ENCODE measurements at regions not wholly inside any gene's neighbourhood (a gene's known extent, or its start where the extent isn't known, plus 50 kb on each side); places are given as distances from the start of the nearest gene placed in this dataset.

DNA sequence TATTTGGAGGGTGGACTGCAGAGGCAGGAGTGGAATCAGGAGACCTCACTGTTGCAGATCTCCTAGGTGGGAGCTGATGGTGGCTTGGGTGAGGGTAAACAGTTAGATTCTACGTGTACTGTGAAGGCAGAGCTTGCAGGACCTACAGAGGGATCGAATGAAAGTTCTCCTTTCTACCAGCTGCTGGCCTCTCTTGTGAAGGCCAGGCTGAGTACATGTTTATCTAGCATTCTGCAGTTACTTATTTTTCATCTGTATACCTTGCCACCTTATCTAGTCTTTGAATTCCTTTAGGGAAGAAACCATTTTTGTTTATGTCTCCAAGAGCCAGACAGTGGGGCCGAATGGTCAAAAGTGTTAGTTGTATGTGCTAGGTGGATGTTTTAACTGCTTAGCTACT, 57.6 kb downstream of the PTTG1 start:
- H3K36me3 ChIP-seq = no peaks in the 10 kb centered on the region
- intact Hi-C loops (cut with DNase I) = no loop called here
- ATAC-seq = no peak
- H3K4me1 ChIP-seq = peaks cover 0 to 2% of the 10 kb centered on the region in 2 donors
- no peaks in the 10 kb centered on the region for H3K27me3 ChIP-seq
- TF ChIP-seq, protein P1, sequence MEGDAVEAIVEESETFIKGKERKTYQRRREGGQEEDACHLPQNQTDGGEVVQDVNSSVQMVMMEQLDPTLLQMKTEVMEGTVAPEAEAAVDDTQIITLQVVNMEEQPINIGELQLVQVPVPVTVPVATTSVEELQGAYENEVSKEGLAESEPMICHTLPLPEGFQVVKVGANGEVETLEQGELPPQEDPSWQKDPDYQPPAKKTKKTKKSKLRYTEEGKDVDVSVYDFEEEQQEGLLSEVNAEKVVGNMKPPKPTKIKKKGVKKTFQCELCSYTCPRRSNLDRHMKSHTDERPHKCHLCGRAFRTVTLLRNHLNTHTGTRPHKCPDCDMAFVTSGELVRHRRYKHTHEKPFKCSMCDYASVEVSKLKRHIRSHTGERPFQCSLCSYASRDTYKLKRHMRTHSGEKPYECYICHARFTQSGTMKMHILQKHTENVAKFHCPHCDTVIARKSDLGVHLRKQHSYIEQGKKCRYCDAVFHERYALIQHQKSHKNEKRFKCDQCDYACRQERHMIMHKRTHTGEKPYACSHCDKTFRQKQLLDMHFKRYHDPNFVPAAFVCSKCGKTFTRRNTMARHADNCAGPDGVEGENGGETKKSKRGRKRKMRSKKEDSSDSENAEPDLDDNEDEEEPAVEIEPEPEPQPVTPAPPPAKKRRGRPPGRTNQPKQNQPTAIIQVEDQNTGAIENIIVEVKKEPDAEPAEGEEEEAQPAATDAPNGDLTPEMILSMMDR (IDR thresholded peaks at IDR 0.05) = no peak
- H3K4me3 ChIP-seq = no peak overlapping the region
- H3K27ac ChIP-seq = no peak overlapping the region
- DNase-seq = no peak
- H3K9me3 ChIP-seq = no peaks in the 10 kb centered on the region

DNA sequence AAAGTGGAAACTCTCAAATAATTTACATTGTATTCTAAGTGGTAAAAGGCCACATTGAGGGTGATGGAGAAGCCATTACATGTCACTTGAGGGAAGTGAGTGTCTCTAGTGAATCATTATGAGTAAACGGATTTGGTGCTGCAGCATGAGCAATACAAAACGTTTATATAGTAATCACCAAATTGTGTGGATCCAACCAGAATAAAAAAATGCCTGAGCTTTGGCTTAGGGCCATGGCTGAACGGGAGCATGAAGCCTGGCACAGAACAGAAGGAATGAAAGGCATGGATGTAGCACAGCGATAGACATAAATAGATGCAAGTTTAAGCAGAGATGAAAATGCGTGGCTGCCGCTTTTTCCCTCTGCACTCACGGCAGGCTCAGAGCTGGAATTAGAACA, 58.3 kb downstream of the PTTG1 start:
- H3K4me3 ChIP-seq = no peak overlapping the region
- DNase-seq (no peak), ATAC-seq (no peak)
- TF ChIP-seq, protein P1 (IDR thresholded peaks at IDR 0.05) = no peak
- intact Hi-C loops (cut with DNase I) = no loop called here
- H3K36me3 ChIP-seq = no peaks in the 10 kb centered on the region
- peaks cover 0 to 2% of the 10 kb centered on the region in 2 donors for H3K4me1 ChIP-seq
- no peak overlapping the region for H3K27ac ChIP-seq
- no peaks in the 10 kb centered on the region for H3K9me3 ChIP-seq
- H3K27me3 ChIP-seq = no peaks in the 10 kb centered on the region

DNA sequence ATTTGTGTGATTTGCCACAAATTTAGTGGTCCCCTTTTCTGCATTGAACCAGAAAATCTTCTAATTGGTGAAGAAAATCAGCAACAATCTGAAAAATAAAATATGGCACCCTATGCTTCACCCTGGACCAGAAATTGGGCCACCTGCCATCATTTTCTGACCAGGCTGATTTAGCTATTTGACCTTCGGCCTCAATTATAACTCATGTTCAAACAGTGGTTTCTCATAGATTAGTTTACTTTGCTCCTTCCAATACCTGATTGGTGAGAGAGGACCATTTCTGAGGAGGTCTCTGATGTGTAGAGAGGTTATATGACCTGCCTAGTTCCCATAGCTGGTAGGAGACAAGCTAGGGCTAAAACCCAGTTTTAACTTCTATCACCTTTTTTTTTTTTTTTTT, 59.0 kb downstream of the PTTG1 start:
- Histone ChIP-seq H3K9me3 (no peaks in the 10 kb centered on the region), H3K27me3 (no peaks in the 10 kb centered on the region), H3K36me3 (no peaks in the 10 kb centered on the region), H3K4me3 (no peak overlapping the region), H3K27ac (no peak overlapping the region), H3K4me1 (peaks cover 0 to 2% of the 10 kb centered on the region in 2 donors)
- TF ChIP-seq, protein P1 (IDR thresholded peaks at IDR 0.05) = no peak
- intact Hi-C loops (cut with DNase I) = no loop called here
- DNase-seq (no peak), ATAC-seq (no peak)

DNA sequence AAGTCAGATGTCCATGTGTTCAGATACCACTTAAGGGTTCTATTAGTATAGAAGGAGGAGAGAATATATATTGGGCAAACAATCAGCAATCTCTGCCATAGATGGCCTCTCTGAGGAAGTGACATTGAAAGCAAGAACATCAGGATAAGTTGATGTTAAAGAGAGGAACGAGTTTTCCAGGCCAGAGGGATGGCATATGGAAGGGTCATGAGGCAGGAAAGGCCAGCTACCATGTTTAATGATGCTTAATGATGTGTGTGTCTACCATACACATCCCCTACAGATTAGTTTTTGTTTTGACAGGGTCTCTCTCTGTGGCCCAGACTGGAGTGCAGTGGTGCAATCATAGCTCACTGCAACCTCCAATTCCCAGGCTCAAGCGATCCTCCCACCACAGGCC, 63.0 kb downstream of the PTTG1 start:
- H3K36me3 ChIP-seq = no peaks in the 10 kb centered on the region
- no peaks in the 10 kb centered on the region for H3K27me3 ChIP-seq
- no peaks in the 10 kb centered on the region for H3K9me3 ChIP-seq
- DNase-seq (no peak), ATAC-seq (no peak)
- H3K27ac ChIP-seq = no peak overlapping the region
- intact Hi-C loops (cut with DNase I) = no loop called here
- TF ChIP-seq, protein P1 (IDR thresholded peaks at IDR 0.05) = no peak
- peaks cover 0 to 2% of the 10 kb centered on the region in 2 donors for H3K4me1 ChIP-seq
- H3K4me3 ChIP-seq = no peak overlapping the region

DNA sequence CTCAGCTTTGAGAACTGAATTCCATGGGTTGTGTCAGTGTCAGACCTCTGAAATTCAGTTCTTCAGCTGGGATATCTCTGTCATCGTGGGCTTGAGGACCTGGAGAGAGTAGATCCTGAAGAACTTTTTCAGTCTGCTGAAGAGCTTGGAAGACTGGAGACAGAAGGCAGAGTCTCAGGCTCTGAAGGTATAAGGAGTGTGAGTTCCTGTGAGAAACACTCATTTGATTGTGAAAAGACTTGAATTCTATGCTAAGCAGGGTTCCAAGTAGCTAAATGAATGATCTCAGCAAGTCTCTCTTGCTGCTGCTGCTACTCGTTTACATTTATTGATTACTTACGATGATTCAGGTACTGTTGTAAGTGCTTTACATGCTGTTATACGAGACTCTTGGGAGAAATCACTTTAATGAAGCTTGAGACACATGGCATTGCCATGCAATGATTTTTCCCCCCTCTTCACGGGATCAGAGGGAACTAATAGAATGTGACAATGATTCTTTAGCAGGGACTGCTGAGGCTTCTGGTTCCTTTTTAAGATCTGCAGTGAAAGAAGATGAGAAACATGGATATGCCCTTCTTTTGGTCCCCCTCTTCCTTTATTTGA, 63.8 kb downstream of the PTTG1 start:
- Histone ChIP-seq H3K36me3 (no peaks in the 10 kb centered on the region), H3K4me1 (no peaks in the 10 kb centered on the region), H3K4me3 (no peak overlapping the region), H3K9me3 (no peaks in the 10 kb centered on the region), H3K27me3 (no peaks in the 10 kb centered on the region), H3K27ac (no peak overlapping the region)
- no peak for DNase-seq
- TF ChIP-seq, protein P1 (IDR thresholded peaks at IDR 0.05) = no peak
- no peak for ATAC-seq
- intact Hi-C loops (cut with DNase I) = no loop called here
